ENCODE measurements at regions not wholly inside any gene's neighbourhood (a gene's known extent, or its start where the extent isn't known, plus 50 kb on each side); places are given as distances from the start of the nearest gene placed in this dataset.

DNA sequence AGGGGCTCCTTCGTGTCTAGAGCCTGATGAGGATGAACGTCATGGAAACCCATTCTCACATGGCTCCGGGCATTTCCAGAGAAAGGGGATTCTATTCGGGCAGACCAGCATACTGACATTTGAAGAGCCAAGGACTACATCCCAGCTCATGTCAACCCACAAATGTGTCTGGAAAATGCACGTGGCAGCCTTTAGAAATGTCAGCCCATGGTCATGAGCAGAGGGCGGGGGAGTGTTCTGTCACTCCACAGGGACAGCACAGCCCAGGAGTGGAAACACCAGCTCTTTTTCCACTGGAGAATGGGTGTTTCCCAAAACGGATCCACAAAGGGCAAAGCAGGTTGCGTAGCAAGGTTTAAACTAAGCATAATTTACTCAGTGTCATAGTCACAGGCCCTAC is 207.0 kb downstream of the BCOR start:
- H3K4me3 ChIP-seq (ENCODE audit: low read length) = no peak overlapping the region
- no peaks in the 10 kb centered on the region for H3K36me3 ChIP-seq (ENCODE audit: insufficient read depth, low read length)
- H3K4me1 ChIP-seq (ENCODE audit: insufficient read depth, low read length) = no peaks in the 10 kb centered on the region
- no peaks in the 10 kb centered on the region for H3K27me3 ChIP-seq (ENCODE audit: insufficient read depth, low read length)
- H3K9me3 ChIP-seq (ENCODE audit: insufficient read depth, low read depth, low read length) = no peaks in the 10 kb centered on the region
- WGBS = 89% methylated on average over 8 of the region's 8 CpGs
- no peak overlapping the region for H3K27ac ChIP-seq (ENCODE audit: low read depth, low read length)
- no peak overlapping the region for H3K9ac ChIP-seq (ENCODE audit: low read depth, low read length)

DNA sequence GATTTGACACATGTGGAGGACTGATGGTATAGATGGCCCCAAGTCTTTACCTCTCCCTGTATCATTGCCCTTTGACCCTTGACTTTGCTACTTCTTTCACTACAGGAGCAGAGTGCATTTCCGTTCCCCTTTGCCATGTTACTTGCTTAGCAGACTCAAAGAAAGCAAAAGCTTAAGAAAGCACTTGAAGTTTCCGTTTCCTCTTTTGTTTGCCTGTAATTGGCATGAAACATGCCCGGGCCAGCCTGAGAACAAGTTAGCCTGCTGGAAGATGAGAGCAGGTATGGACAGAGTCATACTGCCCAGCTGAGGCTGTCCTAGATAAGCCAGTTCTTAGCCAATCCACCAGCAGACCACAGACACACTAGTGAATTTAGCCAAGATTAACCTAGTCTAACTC is 206.0 kb downstream of the BCOR start:
- Histone ChIP-seq H3K4me1 (ENCODE audit: insufficient read depth, low read length) (no peaks in the 10 kb centered on the region), H3K9ac (ENCODE audit: low read depth, low read length) (no peak overlapping the region), H3K27me3 (ENCODE audit: insufficient read depth, low read length) (no peaks in the 10 kb centered on the region), H3K36me3 (ENCODE audit: insufficient read depth, low read length) (no peaks in the 10 kb centered on the region), H3K9me3 (ENCODE audit: insufficient read depth, low read depth, low read length) (no peaks in the 10 kb centered on the region), H3K27ac (ENCODE audit: low read depth, low read length) (no peak overlapping the region), H3K4me3 (ENCODE audit: low read length) (no peak overlapping the region)
- WGBS = 87% methylated on average over 3 of the region's 3 CpGs

DNA sequence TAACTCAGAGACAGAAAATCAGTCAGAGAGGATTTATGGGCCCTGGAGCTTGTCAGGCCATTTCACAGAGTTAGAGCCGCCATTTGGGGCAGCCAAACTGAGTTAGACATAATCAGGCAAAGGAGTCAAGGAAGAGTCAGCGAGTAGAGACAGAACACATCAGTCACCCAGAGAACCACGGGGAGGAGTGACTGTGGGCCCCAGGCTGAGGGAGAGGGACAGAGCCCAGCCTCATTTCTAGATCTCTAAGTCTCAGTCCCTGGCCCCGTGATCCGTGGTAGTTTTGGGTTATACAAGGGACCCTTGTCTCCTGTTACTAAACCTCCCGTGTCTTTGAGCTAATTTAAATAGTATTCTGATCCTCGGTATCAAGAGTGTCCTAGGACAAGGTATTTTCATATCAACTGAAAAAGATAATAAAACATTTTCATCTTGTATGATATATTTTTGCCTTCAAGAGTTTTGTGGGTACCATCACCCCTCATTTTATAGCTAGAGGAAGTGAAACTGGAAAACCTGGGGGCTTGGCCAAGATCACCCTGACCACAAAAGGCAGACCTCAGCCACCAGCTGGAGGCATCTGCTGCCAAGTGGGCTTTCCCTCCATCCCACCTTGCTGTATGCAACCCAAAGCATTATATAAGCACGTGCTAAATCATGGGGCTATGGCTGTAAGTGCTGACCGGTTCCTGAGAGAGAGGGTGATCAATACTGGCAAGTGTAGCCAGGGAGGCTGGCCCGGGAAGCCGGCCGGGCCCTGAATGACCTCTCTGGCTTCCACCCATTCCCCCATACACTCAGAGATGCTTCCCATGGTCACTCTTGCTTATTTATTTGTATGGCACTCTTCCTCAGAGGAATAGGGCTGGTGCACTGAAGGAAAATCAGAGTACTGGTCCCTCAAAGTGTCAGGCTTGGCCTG is 204.1 kb downstream of the BCOR start:
- no peak overlapping the region for H3K9ac ChIP-seq (ENCODE audit: low read depth, low read length)
- H3K4me3 ChIP-seq (ENCODE audit: low read length) = no peak overlapping the region
- no peaks in the 10 kb centered on the region for H3K36me3 ChIP-seq (ENCODE audit: insufficient read depth, low read length)
- 83% methylated on average over 7 of the region's 12 CpGs for WGBS
- no peak overlapping the region for H3K27ac ChIP-seq (ENCODE audit: low read depth, low read length)
- H3K9me3 ChIP-seq (ENCODE audit: insufficient read depth, low read depth, low read length) = no peaks in the 10 kb centered on the region
- peaks cover 8% of the 10 kb centered on the region for H3K4me1 ChIP-seq (ENCODE audit: insufficient read depth, low read length)
- no peaks in the 10 kb centered on the region for H3K27me3 ChIP-seq (ENCODE audit: insufficient read depth, low read length)

DNA sequence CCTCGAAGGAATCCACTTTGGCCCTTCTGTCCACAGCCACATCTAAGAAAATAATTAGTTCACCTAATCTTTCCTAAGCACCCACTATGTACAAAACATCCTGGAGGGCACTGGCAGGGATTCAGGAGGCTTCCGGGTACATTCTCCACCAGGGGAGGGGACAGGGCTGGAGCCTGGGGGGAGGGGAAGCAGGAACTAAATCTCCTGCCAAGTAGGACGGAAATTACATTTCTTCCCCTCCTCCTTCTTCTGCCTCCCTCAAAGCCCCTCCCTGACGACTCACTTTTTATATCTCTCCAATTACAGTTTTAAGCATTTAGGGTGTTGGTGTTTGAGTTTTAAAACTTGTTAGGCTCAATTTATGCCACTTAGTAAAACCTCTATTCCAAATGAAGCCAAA is 203.1 kb downstream of the BCOR start:
- H3K36me3 ChIP-seq (ENCODE audit: insufficient read depth, low read length) = no peaks in the 10 kb centered on the region
- no peak overlapping the region for H3K4me3 ChIP-seq (ENCODE audit: low read length)
- H3K9ac ChIP-seq (ENCODE audit: low read depth, low read length) = no peak overlapping the region
- no peaks in the 10 kb centered on the region for H3K9me3 ChIP-seq (ENCODE audit: insufficient read depth, low read depth, low read length)
- peaks cover 8% of the 10 kb centered on the region for H3K4me1 ChIP-seq (ENCODE audit: insufficient read depth, low read length)
- no peaks in the 10 kb centered on the region for H3K27me3 ChIP-seq (ENCODE audit: insufficient read depth, low read length)
- 44% methylated on average over 1 of the region's 4 CpGs for WGBS
- H3K27ac ChIP-seq (ENCODE audit: low read depth, low read length) = no peak overlapping the region

GRCh38 chrX:39895218-39896110 is 202.3 kb downstream of the BCOR start:
- Histone ChIP-seq H3K9ac (ENCODE audit: low read depth, low read length) (no peak overlapping the region), H3K4me1 (ENCODE audit: insufficient read depth, low read length) (peaks cover 8% of the 10 kb centered on the region), H3K27ac (ENCODE audit: low read depth, low read length) (no peak overlapping the region), H3K9me3 (ENCODE audit: insufficient read depth, low read depth, low read length) (no peaks in the 10 kb centered on the region), H3K27me3 (ENCODE audit: insufficient read depth, low read length) (no peaks in the 10 kb centered on the region; the same call in 1 of the 2 replicates), H3K36me3 (ENCODE audit: insufficient read depth, low read length) (no peaks in the 10 kb centered on the region), H3K4me3 (ENCODE audit: low read length) (no peak overlapping the region)
- 92% methylated on average over 18 of the region's 18 CpGs for WGBS

GRCh38 chrX:39896951-39897740 is 200.6 kb downstream of the BCOR start:
- Histone ChIP-seq H3K9ac (ENCODE audit: low read depth, low read length) (no peak overlapping the region), H3K36me3 (ENCODE audit: insufficient read depth, low read length) (no peaks in the 10 kb centered on the region), H3K9me3 (ENCODE audit: insufficient read depth, low read depth, low read length) (no peaks in the 10 kb centered on the region), H3K4me1 (ENCODE audit: insufficient read depth, low read length) (peaks cover 18% of the 10 kb centered on the region), H3K4me3 (ENCODE audit: low read length) (no peak overlapping the region), H3K27me3 (ENCODE audit: insufficient read depth, low read length) (no peaks in the 10 kb centered on the region; the same call in none of the 2 replicates), H3K27ac (ENCODE audit: low read depth, low read length) (peak overlapping the region; percentile 38)
- 24% methylated on average over 20 of the region's 20 CpGs for WGBS

- H3K36me3 ChIP-seq (ENCODE audit: insufficient read depth, low read length) = no peaks in the 10 kb centered on the region
- H3K9me3 ChIP-seq (ENCODE audit: insufficient read depth, low read depth, low read length) = no peaks in the 10 kb centered on the region
- H3K9ac ChIP-seq (ENCODE audit: low read depth, low read length) = no peak overlapping the region; the same call in 1 of the 2 replicates
- H3K4me1 ChIP-seq (ENCODE audit: insufficient read depth, low read length) = peaks cover 18% of the 10 kb centered on the region
- H3K27me3 ChIP-seq (ENCODE audit: insufficient read depth, low read length) = no peaks in the 10 kb centered on the region; the same call in none of the 2 replicates
- WGBS = 65% methylated on average over 3 of the region's 6 CpGs
- peak overlapping the region; percentile 38; the same call in 1 of the 2 replicates for H3K27ac ChIP-seq (ENCODE audit: low read depth, low read length)
- no peak overlapping the region for H3K4me3 ChIP-seq (ENCODE audit: low read length)
Measured at GRCh38 chrX:39897741-39898097, 200.0 kb downstream of the BCOR start.

GRCh38 chrX:39898147-39898546 is 199.6 kb downstream of the BCOR start:
- Histone ChIP-seq H3K4me1 (ENCODE audit: insufficient read depth, low read length) (peaks cover 18% of the 10 kb centered on the region), H3K9me3 (ENCODE audit: insufficient read depth, low read depth, low read length) (no peaks in the 10 kb centered on the region), H3K4me3 (ENCODE audit: low read length) (no peak overlapping the region), H3K27me3 (ENCODE audit: insufficient read depth, low read length) (no peaks in the 10 kb centered on the region; the same call in none of the 2 replicates), H3K9ac (ENCODE audit: low read depth, low read length) (no peak overlapping the region), H3K36me3 (ENCODE audit: insufficient read depth, low read length) (no peaks in the 10 kb centered on the region), H3K27ac (ENCODE audit: low read depth, low read length) (no peak overlapping the region)
- 91% methylated on average over 1 of the region's 2 CpGs for WGBS

DNA sequence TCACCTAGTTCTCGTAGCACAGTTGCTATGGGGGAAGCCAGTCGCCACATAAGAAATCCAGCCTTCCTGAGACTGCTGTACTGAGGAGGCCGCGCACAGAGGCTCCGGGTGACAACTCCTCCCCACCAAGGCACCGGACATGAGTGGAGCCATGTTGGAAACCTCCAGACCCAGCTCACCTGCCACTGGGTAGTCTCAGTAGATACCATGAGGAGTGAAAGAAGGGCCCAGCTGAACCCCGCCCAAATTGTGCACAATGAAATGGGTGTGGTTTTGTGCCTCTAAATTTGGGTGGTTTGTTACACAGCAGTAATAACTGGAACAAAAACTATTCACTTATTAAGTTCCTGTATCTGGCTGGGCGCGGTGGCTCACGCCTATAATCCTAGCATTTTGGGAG is 198.7 kb downstream of the BCOR start:
- Histone ChIP-seq H3K27ac (ENCODE audit: low read depth, low read length) (no peak overlapping the region), H3K27me3 (ENCODE audit: insufficient read depth, low read length) (no peaks in the 10 kb centered on the region; the same call in none of the 2 replicates), H3K4me1 (ENCODE audit: insufficient read depth, low read length) (peaks cover 18% of the 10 kb centered on the region), H3K9me3 (ENCODE audit: insufficient read depth, low read depth, low read length) (no peaks in the 10 kb centered on the region), H3K36me3 (ENCODE audit: insufficient read depth, low read length) (no peaks in the 10 kb centered on the region), H3K4me3 (ENCODE audit: low read length) (no peak overlapping the region), H3K9ac (ENCODE audit: low read depth, low read length) (no peak overlapping the region)
- WGBS = 98% methylated on average over 10 of the region's 10 CpGs

DNA sequence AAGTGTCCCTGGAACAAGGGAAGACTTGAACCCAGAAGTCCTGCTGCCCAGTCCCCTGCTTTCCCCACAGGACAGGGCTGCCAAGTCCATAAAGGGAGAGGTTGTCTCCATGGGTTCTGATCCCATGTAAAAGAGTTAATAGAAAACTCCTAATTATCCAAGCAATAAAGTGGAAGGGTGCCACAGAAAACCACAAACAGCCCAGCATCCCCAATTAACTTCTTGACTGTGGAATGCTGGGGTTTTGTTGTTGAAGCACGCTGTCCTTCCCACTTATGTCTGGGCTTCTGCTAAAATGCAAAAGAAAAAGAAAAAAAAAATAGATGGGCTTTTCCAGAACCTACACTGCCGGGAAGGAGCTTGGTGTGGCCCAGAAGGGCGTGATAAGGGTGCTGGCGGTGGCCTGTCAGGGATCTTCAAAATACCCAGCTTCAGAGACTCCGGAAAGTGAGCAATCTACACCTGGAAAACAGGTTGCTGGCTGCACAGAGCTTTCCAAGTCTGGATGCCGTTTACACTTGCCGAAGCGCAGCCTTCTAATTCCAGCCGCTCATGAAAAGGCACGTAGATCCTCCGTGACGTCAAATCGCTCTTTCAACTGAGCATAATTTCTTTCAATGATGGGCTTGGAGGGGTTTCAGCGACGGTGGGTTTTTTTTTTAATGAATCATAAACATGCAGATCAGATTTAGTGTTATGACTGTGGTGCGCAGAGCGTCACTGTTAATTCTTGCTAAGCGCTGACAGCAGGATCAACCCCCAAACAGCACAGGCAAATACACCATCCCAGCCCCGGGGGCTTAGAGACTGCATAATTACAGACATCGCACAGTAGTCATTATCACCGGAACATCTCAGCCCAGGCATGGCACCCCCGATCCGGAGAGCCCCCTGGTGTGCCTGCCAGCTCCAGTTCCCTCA is 197.6 kb downstream of the BCOR start:
- Histone ChIP-seq H3K9me3 (ENCODE audit: insufficient read depth, low read depth, low read length) (no peaks in the 10 kb centered on the region), H3K27me3 (ENCODE audit: insufficient read depth, low read length) (no peaks in the 10 kb centered on the region; the same call in none of the 2 replicates), H3K27ac (ENCODE audit: low read depth, low read length) (no peak overlapping the region), H3K4me3 (ENCODE audit: low read length) (no peak overlapping the region), H3K9ac (ENCODE audit: low read depth, low read length) (no peak overlapping the region), H3K4me1 (ENCODE audit: insufficient read depth, low read length) (peaks cover 18% of the 10 kb centered on the region), H3K36me3 (ENCODE audit: insufficient read depth, low read length) (no peaks in the 10 kb centered on the region)
- WGBS = 59% methylated on average over 19 of the region's 23 CpGs

Measured in HUES64 (cell line).